ENCODE measurements at regions not wholly inside any gene's neighbourhood (a gene's known extent, or its start where the extent isn't known, plus 50 kb on each side); places are given as distances from the start of the nearest gene placed in this dataset.
"Not testable (repeated sequence)": the region's sequence is repeated elsewhere in the genome, so short reads cannot be mapped to it uniquely, and the experiment has no call there.

DNA sequence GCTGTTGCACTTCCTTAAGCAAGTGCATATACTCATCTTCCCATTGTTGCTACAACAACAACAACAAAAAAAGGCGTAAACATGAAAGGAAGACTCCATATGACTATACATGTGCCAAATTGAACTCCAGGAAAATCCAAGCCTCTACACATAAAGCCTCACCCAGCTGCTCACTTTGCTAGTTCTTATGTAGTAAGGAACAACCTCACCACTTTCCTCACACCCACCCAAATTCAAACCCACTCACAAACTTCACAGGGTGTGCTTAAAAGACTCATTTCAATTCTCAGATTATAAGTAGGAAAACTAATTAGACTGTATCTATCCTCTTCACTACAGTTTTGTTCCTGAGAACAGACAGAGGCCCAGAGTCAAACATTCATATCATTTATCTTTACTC is 671.1 kb upstream of the INTU start:
- POLR2A ChIA-PET, result no interaction called here
- CTCF ChIA-PET, result no interaction called here

GRCh38 chr4:126965877-126966276 is 666.9 kb upstream of the INTU start:
- ChIA-PET CTCF (no interaction called here), POLR2A (no interaction called here)

DNA sequence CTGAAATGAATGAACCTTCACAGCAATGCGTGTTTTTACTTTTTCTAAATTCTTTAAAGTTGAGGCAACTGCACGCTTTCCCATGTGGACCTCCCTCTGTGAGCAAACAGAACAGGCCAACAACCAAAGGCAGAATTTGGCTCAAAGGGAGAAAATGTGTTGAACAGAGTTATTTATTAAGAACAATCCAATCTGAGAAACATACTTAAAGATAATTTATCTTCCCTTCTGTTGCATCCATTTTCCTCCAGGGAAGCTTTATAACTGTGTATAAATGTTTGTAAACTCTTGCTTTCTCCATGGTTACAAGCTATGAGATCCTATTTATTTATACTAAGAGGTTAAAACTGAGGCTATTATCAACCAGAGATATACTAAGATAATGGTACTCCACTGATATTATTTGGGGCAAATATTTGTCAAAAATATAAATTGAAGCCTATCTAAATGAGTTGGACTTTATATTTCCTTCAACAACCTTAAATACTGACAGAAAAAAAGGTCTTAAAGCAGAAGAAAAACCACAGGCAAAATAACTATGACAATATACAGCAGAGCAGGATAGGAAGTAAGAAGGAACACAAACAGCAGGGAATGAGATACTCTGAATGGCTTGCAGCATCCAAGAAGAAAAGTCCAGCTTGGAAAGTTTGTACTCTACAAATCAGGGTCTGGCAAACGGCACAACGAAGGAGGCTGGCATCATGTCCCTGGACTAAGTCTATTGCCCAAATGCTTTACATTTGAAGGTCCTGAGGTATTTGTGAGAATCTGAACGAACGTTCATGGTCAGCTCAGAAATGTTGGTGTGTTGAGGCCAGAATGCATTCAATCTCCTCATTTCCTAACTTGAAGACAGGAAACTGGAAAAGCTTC is 663.2 kb upstream of the INTU start:
- ChIA-PET POLR2A (no interaction called here), CTCF (no interaction called here)

DNA sequence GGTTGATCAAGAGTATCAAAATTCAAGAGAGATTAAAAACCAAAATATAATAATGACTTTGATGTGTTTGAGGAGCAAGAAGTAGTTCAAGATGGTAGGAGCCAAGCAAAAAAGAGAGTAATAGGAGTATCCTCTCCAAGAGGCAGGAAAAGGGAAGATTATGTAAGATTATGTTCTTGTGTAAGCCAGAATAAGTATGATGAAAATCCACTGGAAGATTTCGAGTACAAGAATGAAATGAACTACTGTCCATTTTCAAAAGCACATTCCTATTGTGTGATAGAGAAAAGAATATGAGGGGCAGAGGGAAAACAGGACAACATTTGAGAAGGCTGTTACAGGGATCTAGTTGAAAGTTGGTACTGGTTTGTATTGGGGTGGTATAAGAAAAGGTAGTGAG is 659.6 kb upstream of the INTU start:
- POLR2A ChIA-PET, result no interaction called here
- CTCF ChIA-PET, result no interaction called here

GRCh38 chr4:126976850-126977632 is 655.7 kb upstream of the INTU start:
- ChIA-PET CTCF (no interaction called here), POLR2A (no interaction called here)

DNA sequence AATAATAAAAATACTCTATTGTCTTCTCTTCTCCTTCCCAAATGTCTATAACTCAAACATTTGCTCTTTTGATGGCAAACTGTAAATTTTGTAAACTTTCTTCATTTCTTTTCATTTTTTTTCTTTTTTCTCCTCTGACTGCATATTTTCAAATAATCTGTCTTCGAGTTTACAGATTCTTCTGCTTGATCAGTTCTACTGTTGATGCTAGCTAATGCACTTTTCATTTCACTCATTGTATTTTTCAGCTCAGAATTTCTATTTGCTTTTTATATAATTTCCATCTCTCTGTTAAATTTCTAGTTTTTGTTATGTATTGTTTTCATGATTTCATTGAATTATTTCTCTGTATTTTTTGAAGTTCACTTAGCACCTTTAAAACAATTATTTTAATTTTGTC is 646.8 kb upstream of the INTU start:
- POLR2A ChIA-PET, result no interaction called here
- CTCF ChIA-PET, result no interaction called here

DNA sequence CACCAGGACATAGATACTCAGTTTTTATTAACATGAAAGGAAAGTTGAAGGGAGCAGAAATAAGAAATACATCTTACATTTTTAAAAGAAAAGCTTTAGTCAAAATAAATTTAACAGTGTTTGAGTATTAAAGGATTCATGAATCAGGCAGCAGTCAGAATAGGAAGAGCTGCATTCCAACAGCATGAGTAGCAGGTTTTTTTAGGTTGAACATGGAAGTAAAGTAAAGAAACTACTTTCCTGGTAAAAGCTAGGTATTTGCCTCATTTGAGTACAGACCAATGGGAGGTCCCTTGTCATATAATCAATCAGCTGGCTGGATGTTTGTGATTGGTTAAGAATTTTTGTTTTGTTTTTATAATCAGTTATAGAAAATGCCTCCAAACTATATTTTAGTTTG is 645.9 kb upstream of the INTU start:
- CTCF ChIA-PET, result no interaction called here
- POLR2A ChIA-PET, result no interaction called here

GRCh38 chr4:126991965-126992364 is 640.8 kb upstream of the INTU start:
- POLR2A ChIA-PET, result no interaction called here
- CTCF ChIA-PET, result no interaction called here

DNA sequence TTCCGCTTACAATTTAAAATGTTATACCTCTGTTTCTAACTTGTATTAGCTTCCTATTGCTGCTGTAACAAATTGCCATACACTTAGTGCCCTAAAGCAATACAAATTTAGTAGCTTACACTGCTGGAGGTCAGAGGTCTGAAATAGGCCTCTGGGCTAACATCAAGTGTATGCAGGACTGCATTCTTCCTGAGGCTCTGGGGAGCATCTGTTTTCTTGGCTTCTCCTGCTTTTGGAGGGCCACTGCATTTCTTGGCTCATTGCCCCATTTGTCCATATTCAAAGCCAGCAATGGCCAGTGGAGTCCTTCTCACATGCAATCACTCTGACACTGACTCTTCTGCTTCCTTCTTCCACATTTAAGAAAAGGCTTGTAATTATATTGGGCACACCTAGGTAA is 639.8 kb upstream of the INTU start:
- ChIA-PET POLR2A (no interaction called here), CTCF (no interaction called here)

DNA sequence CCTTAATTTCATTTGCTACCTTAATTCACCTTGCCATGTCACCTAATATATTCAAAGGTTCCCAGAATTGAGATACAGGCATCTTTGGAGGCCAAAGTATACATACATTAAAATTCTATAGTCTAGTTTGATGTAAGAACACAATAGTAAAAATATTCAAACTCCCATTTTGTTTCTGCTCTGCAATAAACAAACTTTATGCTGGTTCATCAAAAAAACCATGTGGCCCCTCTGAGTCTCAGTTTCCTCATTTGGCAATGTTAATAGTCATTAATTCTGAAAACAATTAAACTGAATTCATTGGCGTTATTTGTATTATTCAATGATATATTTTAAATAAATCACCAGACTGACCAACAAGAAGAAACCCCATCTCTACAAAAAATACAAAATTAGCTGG is 639.4 kb upstream of the INTU start:
- CTCF ChIA-PET, result no interaction called here

GRCh38 chr4:126995235-126995634 is 637.5 kb upstream of the INTU start:
- POLR2A ChIA-PET, result no interaction called here

More for the DNA sequence above, 639.4 kb upstream of the INTU start:
- POLR2A ChIA-PET, result no interaction called here

GRCh38 chr4:127000110-127000509 is 632.6 kb upstream of the INTU start:
- CTCF ChIA-PET, result no interaction called here
- POLR2A ChIA-PET, result no interaction called here

More at GRCh38 chr4:126995235-126995634, 637.5 kb upstream of the INTU start:
- CTCF ChIA-PET, result no interaction called here

- POLR2A ChIA-PET, result no interaction called here
- CTCF ChIA-PET, result no interaction called here
These were observed 631.9 kb upstream of the INTU start for GRCh38 chr4:127000846-127001245.

DNA sequence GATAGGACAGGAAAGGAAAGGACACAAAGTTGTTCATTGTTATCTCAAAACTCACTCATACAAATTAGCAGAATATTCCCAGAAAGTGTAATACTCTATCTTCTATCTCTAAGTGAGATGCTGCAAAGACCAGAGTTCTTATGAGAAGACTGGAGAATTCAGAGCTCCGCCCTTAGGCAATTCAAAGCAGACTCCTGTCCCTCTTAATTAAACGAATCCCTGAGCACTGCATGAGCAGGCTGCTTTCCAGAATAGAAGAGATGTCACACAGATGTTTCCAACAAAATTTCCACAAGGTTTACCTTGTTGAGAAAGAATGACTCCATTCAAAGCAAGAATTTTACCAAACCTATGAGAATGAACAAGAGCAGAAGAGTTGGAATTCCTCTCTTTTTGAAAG is 630.8 kb upstream of the INTU start:
- POLR2A ChIA-PET, result no interaction called here
- CTCF ChIA-PET, result no interaction called here

DNA sequence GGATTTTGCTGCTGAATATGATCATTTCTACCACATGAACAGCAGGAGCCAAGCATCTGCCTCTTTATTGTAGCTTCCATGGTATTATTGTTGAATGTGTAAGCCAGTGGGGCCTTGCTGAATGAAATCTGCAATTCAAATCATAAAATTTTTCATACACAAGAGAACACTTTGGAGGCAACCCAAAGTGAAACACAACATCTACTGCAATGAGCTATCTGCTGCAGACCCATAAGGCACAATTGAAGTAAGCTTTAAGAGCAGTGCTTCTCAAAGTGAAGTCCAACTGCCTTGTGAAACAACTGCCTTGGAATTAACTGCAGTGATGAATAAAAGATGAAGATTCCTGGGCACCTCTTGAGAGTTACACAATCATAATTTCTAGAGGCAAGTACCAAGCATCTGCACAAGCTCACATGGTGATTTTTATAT is 626.3 kb upstream of the INTU start:
- CTCF ChIA-PET, result no interaction called here
- POLR2A ChIA-PET, result no interaction called here

DNA sequence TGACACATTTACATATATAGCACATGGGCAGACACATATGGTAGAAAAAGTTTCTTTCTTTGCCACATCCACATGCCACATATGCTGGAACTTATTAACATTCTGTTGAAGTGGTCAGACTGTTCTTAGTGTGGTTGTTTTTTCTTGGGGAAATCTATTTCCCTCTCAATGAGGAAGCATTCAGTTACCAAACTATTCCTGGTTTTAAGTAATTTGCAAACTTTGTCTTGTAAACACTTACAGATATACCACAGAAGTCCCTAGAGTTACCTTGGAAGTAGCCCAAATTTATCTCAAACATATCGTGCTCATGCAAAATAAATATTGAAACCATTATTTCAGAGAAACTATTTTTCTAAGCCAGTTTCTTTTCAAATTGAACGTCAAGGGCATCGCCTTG is 625.5 kb upstream of the INTU start:
- POLR2A ChIA-PET, result no interaction called here
- CTCF ChIA-PET, result no interaction called here

- POLR2A ChIA-PET, result no interaction called here
- CTCF ChIA-PET, result no interaction called here
These were observed 620.2 kb upstream of the INTU start for GRCh38 chr4:127012549-127012948.

DNA sequence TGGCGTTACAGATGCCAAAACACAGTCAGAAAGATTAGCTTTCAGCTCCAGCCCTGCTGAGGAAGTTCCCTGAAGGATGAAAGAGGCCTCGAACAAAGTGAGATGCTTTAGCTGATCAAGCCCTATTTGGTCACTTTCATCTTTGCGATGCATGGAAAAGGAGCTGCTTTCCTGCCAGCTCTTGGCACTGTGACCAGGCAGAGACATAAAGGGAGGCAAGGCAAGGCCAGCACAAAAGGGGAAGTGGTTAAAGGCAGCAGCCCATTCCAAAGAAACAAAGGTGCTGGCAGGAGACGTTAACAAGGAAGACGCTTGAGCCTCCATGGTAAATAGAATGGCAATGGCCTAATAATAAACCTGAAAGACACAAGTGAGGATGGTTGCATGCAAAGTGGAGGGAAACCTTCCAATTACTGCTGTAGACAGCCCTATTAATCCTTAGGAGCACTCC is 617.1 kb upstream of the INTU start:
- POLR2A ChIA-PET, result no interaction called here

GRCh38 chr4:127018381-127018780 is 614.4 kb upstream of the INTU start:
- ChIA-PET POLR2A (no interaction called here), CTCF (no interaction called here)

More for the DNA sequence above, 617.1 kb upstream of the INTU start:
- CTCF ChIA-PET, result no interaction called here

- CTCF ChIA-PET, POLR2A ChIA-PET: not testable (repeated sequence)
These were observed 611.9 kb upstream of the INTU start for GRCh38 chr4:127020831-127021230.

DNA sequence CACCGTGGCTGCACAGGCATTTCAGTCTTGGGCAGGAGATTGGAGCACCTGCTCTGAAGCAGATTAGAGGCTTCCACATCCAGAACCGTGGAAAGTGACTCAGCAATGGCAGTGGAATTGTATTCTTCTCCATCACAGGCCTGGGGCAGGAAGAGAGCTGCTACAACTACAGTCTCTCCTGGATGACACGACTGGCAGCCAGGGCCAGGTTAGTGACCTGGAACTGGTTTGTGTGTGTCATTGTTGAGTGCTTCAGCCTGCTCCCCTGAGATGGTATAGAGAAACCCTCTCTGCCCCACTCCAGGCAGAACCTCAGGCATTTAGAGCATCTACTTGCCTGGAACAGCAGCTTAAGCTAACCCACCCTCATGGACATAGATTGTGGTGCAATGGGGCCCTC is 596.5 kb upstream of the INTU start:
- ChIA-PET CTCF (no interaction called here), POLR2A (no interaction called here)

DNA sequence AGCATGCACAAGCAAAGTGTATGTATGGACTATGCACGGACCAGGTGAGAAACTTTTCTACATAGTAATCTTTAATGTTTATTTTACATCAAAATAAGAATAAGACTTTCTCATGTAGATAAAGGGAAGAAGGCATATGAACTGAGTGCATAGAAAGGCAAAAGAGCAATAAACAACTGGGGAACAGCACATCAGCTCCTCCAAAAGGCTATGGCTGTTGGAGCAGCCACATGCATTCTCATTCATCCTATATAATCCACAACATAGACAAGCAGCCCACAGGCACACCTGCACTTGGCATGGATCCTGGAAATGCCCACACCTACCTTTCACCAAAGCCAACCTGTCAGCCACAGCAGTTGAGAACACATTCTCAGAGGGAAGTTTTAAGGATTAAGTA is 586.9 kb upstream of the INTU start:
- POLR2A ChIA-PET, result no interaction called here
- CTCF ChIA-PET, result no interaction called here

All from activated CD8-positive, alpha-beta memory T cell treated with anti-CD3 and anti-CD28 coated beads for 36 hours (primary cell).